Stimulated activated CD8-positive, alpha-beta memory T cell treated with anti-CD3 and anti-CD28 coated beads, Interleukin-7, amount 100 ng/mL, for 24 hours (primary cell): ENCODE measurements at regions not wholly inside any gene's neighbourhood (a gene's known extent, or its start where the extent isn't known, plus 50 kb on each side); places are given as distances from the start of the nearest gene placed in this dataset.

ENCODE experiments used
- DNase-seq: peaks from one replicate; pipeline ENCODE4 v3.0.0-alpha.2; 2020; ENCODE audit warnings: low read depth

GRCh38 chr14:95442016-95442632, 74.3 kb downstream of the SYNE3 start:
- DNase-seq: no peak

DNA sequence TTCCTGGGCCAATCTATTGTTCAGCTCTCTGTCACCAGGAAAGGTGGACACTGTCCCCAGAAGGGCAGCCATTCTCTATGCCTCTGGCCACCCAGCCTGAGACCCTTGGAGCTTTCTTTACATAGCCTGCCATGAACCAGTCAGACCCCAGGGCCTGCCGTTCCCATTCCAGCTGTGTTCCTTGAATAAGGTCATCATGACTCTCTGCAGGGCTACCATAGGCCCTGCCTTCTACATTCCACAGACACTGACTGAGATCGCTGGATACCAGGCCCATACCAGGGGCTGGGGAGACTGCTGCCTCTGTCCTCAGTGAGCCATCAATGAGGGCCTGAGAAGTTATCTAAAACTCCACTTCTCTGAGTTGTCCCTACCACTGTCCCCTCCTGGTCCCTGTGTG, 75.5 kb downstream of the SYNE3 start:
- no peak for DNase-seq

- DNase-seq: no peak
Observed at GRCh38 chr14:95440496-95440895, 76.0 kb downstream of the SYNE3 start.

DNA sequence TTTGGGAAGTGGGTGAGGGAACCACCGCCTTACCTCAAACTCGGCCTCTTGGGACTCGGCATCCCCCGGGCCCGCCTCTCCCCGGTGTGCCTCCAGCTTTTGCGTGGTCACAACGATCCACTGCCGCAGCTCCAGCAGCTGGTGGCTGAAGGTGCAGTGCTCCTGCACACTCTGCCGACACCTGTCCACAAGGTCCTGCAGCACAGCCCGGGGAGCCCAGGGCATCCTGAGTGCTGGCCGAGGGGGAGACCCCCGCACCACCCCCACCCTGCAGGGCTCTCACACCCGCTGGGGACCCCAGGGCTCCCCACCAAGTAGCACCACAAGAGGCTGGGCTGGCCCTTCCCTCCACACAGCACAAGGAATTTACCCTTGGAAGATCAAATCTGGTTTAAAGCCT, 76.6 kb downstream of the SYNE3 start:
- no peak for DNase-seq

DNA sequence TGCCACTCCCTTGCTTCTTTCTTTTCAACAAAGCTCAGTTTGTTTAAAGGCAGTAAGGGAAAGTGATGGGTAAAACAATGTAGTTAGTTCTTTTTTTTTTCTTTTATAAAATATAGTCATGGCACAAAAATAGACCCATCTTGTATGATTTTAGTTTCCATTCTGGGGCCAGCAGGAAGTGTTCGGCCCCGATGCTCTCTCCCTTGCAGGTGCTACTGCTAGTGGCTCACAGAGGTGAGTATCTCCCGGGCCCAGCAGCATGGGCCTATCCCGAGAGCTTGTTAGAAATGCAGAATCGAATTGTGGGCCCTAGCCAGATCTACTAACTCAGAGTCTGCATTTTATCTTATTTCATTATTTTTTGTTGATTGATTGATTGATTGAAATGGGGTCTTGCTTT, 78.7 kb downstream of the SYNE3 start:
- DNase-seq: no peak

GRCh38 chr14:95436354-95436753, 80.1 kb downstream of the SYNE3 start:
- no peak for DNase-seq

DNA sequence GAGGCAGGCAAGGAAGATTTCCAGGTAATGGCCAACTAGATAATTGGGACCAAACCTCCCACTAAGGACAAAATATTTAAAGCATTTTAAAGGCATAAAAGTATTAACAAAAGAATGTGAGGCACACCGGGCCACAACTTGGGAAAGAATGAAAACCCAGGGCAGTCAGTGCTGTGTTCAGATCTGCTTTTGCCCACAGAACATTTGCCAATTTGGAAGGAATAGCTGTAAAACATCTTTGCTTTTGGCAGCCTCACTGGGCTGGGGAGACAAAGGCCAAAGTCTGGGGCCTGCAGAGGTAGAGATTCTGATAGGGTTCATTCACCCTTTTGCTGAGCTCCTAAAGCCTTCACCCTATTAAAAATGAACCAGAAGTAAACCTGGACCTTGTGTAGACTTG, 82.3 kb downstream of the SYNE3 start:
- DNase-seq: no peak

DNA sequence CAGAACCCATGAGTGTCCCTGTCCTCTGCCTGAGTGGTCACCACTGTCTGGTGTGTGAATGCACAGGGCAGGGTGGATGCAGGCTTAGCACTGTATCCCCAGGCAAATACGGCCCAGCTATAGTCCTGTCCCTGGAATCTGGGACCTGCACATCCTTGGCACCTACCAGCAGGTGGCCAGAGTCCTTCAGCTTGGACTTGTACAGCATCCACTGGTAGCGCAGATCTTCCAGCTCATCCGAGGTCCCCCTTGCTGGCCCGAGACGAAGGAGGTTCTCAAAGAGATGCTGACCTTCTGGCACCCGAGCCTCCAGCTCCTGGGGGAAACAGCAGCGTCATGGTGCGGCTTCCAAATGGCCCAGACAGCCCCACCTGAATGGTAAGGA, 83.4 kb downstream of the SYNE3 start:
- DNase-seq: no peak

- DNase-seq: no peak
Observed at GRCh38 chr14:95432144-95433093, 84.0 kb downstream of the SYNE3 start.

DNA sequence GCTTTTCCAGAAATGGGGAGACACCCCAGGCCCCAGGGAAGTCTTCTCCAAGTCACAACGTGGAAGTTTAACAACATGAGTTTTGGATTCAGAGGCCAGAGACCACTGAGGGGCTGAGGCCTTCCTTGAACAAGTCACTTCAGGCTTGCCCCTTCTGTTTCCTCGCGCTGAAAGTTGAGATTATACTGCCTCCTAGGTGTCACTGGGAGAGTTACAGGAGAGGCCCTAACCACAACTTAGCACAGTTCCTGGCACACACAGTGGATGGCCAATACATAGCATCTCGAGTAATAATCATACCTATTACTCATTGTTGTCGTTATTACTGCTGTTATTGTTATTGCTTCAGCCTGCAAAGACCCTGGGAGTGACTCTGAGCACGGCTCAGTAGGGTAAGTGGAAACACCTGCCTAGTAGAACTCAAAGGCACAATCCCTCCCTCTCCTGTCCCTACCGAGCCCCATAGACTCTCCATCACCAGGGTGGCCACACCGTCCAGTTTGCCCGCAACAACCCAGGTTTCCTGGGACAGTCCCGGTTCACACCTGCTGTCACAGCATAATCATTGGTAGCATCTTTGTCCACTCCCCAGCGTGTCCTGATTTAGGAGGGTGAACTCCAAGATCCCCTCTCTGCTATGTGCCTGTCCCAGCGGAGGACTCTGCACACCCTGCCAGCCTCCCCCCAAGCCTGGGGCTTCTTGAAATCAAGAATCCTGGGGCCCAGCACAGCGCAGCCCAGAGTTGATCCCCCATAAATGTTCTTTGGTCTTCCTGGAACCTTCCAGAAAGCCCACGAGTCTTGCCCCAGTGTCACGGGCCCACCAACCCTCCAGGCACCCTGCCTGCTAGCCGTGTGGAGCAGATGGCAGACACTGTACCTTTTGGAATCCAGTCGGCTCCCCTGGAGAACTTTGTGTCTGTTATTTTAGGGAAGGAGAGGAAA, 85.0 kb downstream of the SYNE3 start:
- no peak for DNase-seq

DNA sequence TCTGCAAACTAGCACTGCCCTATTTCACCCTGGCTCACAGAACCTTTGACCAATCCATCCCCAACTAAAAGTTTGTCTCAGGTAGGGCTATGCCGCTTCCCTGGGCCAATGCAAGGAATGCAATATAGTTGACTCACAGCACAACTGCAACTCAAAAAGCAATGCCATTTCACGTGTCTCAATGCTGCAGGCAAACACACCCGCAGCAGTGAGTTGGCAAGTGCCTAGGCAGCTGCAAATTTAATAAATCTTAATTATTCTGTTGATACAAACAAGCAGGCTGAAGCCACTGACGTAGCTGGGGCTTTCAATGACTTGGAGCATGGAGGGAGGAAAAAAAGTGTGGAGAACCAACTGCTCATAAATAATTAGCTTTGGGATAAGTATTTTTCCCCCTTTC, 87.9 kb downstream of the SYNE3 start:
- no peak for DNase-seq

DNA sequence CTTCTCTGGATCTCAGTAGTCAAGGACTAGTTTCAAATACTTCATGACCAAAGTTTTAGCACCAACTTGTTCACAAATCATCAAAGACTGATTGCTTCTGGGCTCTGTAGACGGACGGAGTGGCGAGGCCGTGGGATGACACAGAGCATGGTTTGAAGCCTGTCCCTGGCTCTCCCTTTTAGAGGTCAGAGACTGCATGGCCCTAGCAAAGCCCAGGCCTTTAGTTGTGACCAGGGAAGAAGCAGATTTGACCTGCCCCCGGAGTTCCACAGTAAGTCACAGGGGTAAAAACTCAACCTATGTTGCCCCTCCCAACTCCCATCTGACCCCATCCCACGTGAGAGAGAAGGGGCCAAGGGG, 90.4 kb downstream of the SYNE3 start:
- no peak for DNase-seq

- DNase-seq: no peak
Observed at GRCh38 chr14:95425369-95426115, 90.9 kb downstream of the SYNE3 start.

GRCh38 chr14:95424529-95424928, 91.9 kb downstream of the SYNE3 start:
- DNase-seq: no peak

DNA sequence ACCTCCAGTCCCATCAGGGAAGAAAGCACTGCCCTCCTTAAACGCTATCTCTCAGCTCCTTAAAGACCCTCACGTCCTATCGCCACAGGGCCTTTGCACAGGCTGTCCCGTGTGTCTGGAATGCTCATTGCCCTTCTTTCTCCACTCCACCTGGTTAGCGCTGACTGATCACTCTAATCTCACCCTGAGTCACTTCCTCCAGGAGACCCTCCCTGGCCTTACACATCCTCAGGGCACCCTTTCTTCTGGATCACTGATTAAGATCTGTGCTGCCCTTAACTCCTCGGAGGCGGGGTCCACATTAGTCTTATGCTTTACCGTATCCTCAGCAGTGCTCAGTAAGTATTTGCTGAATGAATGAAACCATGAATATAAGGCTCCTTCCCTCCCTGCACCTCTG, 94.7 kb downstream of the SYNE3 start:
- DNase-seq: no peak

DNA sequence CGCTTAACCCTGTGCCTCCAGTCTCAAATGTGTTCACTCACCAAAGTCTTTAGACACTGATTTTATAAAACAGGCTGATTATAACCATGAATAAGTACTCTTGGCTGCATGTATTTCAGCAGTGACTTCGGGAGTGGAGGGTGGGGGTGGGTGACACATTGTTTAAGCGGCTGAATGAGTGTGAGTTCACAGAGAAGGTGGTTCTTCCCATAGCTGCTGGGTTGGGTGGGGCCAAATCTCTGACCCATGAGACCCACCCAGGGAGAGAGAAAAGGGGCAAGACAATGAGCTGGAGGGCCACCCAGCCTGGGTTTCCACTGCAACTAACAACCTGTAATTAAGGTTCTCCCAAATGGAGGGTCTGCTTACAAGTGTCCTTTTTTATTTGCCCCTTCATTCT, 96.4 kb downstream of the SYNE3 start:
- no peak for DNase-seq

DNA sequence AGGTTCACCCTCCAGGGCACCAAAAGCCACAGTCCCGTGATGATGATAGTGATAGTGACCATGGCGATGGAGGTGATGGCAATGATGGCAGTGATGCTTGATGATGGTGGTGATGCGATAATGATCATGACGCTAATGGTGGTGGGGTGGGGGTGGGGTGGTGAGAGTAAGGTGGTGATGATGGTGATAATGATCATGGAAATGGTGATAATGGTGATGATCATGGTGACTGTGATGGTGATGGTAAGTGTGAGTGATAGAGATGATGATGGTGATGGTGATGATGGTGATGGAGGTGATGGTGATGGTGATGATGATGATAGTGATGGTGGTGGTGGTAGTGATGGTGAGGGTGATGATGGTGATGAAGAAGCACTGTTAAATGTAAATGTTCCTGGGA, 96.9 kb downstream of the SYNE3 start:
- DNase-seq: no peak

DNA sequence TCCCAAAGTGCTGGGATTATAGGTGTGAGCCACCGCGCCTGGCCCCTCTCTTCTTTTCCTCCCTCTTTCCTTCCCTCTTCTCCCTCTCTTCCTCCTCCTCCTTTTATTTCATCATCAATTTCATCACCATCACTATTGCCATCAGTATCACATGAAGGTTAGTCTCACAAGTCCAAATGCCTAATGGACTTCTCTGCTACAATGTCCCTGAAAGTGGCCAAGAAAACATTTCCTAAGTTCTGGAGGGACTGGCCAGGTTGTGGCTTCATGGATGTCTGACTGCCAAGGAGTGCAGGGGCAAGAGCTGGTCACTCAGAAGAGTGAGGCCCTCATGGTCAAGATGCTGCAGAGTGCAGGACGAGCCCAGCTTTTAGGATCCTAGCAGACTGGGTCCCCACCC, 97.6 kb downstream of the SYNE3 start:
- DNase-seq: no peak

DNA sequence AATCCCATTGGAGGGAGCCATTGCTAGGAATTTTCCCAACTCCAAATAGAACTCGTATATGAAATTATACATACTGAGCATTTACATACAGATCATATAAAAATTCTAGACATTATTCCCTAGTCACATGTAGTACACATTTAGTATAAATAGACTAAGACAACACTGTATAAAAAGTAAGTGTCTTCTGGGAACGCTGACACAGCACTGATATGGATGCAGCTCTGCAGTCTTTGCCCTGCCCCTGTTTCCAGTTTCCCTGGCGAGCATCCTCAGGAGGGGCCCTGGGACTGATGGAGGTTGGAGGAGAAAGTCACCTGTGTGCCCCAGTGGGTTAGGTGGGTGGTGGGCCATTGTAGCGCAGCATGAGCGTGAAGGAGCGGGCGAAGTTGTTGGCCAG, 97.8 kb upstream of the CLMN start:
- DNase-seq: no peak

DNA sequence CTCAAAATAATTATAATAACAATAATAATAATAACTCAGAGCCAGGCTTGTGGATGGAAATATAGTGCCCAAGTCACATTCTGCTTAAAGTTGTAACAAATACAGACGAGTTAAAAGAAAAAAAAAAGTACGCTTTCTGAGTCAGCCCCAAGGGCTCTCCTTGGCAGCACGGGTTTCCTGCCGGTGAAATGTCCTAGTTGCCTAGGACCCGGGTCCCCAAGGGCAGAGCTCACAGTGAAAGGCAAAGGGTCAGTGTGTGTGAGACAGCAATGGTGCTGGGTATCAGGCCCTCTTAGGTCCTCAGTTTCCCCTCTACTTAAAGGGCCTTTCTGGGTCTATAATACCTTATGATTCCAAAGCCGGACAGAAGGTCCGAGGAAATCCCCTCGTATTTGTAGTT, 96.3 kb upstream of the CLMN start:
- no peak for DNase-seq

DNA sequence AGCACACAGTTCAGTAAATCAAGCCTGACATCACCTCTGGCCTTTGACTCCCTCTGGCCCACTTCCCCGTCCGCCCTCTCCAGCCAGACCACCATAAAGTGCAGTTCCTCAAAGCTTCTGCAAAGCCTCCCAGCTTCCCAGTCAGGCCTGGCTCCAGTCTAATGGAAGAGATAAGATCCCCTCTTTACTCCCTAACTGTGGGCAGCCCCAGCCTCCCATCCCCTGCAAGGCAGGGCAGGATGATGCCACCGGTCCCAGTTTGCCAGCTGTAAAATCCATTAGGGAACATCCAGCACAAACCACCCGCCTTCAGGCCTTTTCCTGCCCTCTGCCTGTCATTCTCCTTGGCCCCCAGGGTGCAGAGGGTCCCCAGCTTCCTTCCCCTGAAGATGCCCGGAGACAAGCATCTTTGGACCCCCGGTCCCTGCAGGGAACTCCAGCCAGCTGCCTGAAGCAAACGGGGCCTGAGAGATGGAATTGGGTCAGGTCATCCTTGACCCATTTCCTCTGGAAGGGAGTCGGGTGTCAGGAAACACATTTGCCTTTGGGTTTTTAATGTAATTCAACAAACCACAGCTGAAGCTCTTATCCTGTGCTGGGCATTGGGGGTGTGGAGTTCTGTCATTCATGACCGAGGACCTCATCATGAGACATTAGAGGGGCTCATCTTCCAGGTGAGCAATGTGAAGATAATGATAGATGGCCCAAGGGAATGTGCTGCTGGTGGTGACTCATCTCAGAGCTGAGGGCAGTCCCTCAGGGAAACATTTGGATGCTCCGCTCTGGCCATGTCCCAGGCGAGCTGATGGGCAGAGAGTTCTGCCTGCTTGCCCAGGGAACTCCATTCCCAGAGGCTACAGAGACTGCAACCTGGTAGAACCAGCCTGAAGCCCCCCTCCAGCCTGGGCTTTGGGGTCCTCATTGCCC, 93.8 kb upstream of the CLMN start:
- no peak for DNase-seq
